NCI-H2107 treated with DMSO at 0.1 percent for 48 hours (cell line): ENCODE measurements at regions not wholly inside any gene's neighbourhood (a gene's known extent, or its start where the extent isn't known, plus 50 kb on each side); places are given as distances from the start of the nearest gene placed in this dataset.
"Not testable (repeated sequence)": the region's sequence is repeated elsewhere in the genome, so short reads cannot be mapped to it uniquely, and the experiment has no call there.

Experiments
- DNase-seq: peaks from one replicate; lab custom pipeline; 2025; ENCODE audit not compliant: unreplicated experiment; lab: John Stamatoyannopoulos, UW

DNA sequence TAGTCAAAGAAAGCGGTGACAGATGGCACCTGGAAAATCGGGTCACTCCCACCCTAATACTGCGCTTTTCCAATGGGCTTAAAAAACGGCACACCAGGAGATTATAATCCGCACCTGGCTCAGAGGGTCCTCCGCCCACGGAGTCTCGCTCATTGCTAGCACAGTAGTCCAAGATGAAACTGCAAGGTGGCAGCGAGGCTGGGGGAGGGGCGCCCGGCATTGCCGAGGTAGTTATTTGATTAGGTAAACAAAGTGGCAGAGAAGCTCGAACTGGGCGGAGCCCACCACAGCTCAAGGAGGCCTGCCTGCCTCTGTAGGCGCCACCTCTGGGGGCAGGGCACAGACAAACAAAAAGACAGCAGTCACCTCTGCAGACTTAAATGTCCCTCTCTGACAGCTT is 521.1 kb downstream of the ETNK1 start:
- not testable (repeated sequence) for DNase-seq

DNA sequence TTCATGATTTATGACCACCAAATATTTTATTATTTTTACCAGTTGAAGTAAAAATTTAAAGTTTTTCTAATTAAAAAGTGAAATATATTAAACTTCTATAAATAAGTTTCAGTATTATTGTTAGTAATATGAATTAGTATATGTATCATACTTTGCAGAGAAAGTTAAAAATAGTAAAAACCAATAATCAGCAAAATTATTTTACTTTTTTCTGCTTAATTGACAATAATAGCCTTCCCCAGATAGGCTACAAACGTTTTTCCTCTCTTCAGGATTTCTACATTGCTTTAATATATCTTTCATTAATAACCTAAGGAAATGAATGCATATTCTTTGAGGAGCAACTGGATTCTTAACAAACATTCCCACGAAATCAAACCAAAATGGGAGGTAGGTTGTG is 543.5 kb downstream of the ETNK1 start:
- DNase-seq = no peak

DNA sequence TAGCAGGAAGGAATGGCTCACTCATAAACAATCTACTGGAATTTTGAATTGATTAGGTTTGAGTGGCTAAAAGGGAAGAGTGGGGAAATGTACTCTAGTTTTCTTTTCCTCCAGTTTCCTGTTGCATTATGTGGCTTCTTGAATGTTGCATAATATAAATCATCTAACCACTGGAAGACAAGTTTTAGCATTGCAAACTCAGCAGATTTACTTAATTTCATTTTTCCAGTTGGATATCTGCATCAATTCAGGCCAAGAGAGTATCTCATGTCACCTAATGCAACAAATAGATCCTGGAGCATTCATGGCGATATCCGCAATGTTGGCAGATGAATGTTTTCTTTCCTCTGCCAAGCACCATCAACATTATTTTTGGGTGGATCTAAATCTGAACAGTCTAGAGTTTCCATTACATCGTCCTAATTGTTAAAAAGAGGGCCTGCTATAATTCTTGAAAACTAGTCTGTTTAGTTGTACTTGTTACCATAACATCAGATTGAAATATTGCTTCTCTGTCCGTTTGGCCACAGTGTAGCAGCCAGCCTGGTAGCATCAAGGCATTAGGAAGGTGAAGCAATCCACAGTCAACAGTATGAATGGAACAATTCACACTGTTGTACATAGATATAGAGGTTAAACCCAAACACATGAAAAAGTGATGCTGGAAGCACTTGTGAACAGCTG is 544.2 kb downstream of the ETNK1 start:
- no peak for DNase-seq

DNA sequence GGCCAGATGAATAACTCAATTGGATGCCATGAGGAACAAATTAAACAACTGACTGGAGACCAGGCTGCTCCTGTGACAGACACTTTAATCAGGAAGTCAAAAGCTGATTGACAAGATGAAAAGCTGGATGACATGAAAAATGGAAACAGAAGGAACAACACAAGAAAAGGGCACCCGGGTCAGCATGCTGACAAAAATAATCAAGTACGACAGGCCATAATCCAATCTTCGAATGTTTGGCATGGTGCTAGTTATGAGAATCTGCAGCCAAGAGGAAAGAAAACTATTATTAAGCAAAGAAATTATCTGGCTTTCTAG is 544.7 kb downstream of the ETNK1 start:
- DNase-seq = no peak

DNA sequence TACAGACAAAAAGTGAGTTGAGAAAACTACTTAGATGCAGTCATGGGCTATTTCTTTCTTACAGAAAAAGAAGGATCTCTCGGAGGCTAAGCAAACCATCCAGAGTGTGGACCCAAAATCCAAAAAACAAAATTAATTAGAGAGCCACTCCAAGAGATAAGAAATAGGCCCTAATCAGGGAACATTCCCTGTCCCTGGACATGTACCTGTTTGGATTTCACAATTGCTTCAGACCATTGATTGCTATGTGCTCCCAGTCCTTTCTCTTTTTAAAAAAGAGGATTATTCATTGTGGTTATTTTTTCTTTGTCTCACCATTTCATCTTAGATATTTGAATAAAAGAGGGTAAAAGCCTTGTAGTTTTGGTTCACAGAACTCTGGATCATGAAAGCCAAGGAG is 549.9 kb downstream of the ETNK1 start:
- no peak for DNase-seq

DNA sequence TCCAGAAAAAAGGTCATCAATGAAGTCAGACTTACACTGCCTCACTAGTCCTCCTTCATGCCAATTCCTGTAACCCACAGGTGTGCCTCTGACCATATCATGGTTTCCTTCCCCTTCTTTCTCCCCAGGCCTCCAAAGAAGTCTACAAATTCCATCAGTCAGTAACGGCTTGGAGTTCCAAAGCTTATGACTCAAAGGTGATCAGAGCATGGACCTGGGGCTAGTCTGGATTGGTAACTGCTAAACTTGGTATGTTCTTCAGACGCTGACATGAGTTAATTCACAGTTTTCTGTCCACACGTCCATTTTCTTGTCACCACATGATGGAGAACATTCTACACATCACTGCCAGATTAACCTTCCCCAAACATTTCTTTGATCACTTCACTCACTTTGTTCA is 560.4 kb downstream of the ETNK1 start:
- DNase-seq = no peak

DNA sequence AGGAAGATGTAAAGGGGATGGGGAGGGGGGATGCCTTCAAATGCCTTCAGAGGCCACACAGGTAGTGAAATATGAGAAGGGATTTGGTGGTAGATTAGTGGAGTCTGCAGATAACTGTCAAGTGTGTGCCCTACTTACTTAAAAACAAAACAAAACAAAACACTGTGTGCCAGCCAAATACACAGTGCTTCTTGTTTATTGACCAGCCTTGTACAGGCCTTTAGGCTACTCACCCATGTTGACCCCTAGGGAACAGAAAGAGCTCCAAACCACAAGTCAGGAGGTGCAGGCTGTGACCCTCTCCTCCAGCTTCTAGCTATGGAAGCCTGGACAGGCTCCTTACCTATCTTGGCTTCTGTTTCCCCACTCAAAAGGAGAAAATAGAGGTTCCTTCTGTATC is 562.0 kb downstream of the ETNK1 start:
- DNase-seq = no peak

DNA sequence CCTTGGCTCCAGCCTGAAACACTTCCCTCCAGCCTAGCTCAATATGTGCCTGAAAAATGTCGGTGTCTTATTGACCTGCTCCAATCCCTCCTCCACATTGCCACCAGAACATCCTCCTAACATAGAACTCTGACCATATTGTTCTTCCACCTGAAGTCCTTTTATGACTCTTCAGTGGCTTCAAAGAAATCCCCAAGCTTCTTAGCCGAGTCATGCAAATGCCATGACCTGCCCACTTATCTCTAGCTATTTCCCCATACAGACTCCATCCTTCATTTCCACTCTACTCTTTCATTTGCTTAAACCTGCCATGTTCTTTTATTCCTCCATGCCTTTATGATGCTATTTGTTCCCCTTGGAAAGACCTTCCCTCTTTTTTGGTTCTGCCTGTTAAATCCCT is 568.6 kb downstream of the ETNK1 start:
- no peak for DNase-seq

DNA sequence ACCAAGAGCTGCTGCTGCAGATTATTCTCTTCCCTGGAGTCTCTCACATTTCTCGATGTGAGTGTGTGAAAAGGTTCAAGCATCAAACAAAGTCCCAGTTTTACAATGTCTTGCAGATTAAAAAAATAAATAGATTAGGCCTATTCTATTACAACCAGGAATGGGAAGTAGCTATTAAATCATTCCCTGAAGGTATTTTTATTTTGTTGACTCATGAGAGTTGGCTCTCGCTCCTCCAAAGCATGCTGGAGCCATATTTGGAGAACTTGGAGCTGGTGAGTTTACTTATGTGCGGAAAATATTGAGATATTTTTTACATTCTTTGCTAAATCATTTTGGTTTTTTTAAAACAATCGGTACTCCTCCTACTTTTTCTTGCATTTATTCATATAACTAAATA is 572.3 kb downstream of the ETNK1 start:
- DNase-seq = no peak

DNA sequence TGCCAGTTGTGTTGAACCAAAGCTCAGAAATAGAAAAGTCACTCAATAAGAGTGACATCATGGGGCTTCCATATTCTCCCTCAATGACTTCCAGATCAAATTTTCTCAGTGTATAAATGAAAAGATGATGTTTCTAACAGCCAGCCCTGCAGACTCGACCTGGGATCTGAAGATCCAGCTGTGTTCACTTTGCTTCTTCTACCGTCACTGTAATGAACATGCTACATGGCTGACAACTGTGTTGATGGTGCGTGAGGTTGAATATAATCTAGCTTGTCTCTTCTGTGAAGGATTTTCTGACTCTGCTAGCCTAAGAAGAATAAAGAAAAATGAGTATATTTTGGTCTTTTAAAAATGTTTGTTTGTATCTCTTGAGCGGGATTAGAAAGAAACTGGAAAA is 577.8 kb downstream of the ETNK1 start:
- DNase-seq = no peak

DNA sequence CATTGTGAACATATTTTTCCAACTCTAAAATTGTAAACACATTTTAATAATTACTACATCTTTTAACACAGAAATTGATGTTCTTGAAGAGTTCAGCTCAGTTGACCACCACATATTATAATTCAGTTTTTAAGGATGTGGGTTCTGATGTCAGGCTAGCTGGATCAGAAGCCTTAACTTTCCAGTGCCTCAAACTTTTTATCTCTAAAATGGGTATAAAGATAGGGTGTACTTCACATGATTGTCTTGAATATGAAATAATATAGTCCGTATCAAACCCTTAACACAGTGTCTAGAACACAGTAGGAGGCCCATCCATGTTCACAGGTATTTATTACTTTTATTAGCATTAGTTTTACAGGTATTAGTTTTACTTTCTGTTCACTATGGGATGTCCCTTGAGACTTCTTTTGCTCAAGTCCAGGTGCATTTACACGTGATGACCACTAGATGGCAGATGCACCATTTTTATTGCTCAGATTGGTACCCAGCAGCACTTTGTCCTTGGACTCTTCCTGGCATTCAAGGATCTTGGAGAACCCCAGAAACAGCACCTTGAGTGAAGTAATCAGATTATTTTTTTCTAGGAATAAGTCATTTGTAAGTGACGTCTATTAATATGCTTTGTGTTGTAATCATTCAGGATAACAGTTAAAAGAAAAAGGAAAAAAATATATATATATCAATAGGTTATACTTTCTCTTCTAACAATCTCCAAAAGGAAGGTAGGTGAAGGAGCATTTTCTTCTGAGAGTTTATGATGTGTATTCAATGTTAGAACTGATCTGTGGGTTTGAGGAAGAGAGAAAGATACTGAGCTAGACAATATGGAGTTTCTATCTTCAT is 580.2 kb downstream of the ETNK1 start:
- peak; percentile 67 for DNase-seq

DNA sequence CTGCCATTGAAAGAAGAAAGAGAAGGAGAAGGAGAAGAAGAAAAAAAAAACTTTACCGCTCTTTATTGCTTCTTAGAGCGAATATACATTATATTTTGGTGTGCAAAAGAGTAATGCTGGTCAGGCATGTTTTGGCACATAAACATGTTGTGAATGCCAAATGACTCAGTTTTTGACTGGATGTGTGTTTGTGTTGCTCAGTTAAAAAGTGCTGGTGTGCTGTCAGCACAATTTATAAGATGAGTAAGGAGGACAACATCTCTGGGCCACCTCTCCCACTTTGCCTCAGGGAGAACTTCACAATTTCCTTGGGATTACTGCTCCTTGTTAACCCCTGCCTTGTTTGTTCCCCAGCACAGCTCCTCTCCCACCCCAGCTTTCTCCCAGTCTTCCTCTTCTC is 584.8 kb downstream of the ETNK1 start:
- no peak for DNase-seq

DNA sequence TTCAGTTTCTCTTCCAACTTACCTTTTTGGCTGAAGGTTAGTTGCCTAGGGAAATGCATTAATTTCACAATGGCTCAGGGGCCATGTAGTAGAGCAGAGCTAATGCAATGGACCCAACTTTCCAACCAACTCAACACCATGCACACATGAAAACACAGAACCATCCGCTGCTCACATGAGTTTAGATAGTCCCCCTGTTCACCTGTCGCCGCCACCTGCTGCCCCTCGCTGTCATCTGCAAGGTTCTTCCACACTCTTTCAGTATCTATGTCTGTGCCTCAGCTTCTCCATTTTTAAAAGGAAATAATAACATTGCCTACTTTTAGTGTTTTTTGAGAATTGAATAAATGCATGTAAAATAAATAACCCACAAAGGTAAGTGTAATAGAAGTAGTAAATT is 585.6 kb downstream of the ETNK1 start:
- no peak for DNase-seq

DNA sequence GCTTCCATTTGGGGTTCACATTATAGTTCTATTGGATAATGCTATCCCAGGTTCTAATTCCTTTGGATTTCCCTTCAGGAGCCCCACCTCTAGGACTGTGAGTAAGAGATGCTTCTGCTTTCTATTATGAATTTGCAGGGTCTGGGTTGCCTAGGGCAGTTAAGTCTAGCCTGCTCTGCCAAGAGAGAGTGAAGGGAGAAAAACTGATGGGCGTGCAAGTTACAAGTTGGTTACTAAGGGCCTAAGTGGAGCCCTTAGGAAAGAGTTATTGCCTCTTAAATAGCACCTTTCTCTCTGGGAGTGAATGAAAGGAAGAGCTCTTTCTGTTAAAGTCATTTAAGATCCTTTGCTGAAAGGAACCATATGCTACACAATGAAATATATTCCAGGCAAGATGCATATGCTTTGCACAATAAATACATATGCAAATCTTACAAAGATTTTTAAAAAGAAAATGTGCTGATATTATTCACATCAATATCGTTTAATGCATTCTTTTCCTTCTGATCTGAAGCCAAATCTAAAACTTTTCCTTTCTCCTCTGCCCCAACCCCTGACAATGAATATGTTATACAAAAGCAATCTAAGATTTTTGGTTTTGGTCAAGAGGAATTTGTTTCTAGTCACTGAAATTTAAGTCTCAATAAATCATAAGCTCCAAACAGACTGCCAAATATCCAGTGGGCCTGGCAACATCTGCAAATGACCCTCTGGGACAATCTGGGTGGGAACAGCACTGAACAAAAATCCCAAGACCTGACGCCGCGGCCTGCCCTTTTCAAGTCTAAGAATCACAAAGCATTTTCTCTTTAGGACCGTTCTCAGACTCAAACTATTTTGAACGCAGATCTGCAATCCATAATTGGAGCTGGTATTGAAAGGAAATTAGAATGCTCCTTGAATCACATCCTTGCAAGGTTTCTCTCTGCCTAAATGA is 586.7 kb downstream of the ETNK1 start:
- DNase-seq = no peak

DNA sequence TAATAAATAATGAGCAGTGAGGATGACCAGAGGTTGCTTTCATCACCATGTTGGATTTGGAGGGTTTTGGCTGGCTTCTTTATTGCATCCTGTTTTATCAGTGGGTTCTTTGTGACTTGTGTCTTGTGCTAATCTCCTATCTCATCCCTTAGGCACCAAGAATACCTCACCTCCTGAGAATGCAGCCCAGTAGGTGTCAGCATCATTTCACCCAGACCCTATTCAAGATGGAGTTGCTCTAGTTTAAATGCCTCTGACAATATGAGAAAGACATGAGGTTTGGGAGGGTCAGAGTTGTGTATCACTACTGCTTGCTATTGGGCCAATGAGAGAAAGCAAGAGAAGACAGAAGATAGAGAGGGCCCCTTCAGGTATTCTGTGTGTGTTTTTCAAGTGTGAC is 592.2 kb downstream of the ETNK1 start:
- DNase-seq = no peak

DNA sequence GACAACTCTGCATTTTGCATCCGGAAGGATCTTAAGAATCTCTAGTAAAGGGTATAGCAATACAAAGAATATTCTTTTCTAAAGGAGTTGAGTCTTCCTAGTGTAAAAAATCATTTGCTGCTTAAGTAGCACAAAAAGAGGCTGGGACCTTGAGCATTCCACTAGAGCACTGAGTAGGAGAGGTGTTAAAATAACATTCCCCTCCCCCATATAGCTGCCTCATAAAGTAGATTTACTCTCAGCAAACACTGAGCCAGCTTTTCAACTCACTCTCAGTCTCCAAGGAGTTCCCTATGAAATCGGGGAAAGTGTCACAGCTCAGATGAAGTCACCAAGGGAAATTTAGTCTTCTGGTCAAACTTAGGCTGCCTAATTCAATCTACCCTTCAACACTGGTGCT is 592.7 kb downstream of the ETNK1 start:
- no peak for DNase-seq

DNA sequence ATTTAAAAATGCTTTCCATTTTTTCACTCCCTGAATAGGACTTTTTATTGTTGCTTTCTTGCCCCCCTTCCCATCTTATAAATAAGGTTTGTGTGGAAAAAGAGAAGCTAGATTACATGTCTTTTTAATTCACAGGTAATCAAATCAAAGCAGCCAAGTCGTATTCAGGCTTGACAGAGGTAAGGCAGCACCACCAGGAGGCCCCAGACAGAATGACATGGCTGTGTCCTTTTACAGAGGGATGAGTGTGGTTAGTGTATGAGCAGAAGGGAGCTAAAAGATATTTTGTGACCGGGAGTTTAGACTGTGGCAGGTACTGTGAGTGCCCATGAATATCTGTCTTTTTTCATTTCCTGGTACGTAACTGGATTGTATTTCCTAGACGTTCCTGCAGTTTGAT is 596.1 kb downstream of the ETNK1 start:
- no peak for DNase-seq

DNA sequence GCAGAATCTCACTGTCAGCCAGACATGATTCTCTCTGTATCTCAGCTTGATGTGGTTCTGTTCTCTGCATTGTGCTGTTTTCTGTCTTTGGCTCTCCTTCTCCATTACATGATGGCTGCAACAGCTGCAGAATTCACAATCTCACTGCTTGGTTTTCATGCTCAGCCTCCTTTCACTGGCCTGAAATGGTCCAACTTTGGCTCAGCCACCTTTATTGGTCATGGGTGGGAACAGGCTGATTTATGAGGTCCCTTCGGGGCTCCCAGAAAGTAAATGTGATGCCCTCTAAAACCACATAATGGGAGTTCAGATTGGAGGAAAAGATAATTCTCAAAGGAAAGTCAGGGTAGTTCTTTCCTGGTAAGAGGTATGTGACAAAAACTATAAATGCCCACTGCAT is 597.0 kb downstream of the ETNK1 start:
- no peak for DNase-seq

DNA sequence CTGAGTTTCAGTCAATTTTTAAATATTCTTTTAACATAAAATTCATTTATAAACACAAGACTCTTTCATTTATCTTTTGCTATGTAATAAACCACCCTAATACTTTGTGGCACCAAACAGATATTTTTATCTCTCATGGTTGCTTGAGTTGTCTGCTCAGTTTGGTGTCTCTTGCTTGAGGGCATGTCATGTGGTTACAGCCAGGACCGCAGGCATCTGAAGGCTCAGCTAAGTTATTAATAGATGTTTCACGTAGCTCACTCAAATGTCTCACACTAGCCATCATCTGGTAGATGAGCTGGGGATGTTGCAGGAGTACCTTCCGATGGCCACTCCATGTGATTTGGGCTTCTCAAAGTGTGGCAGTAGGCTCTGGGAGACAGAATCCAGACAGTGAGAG is 597.8 kb downstream of the ETNK1 start:
- DNase-seq = no peak

DNA sequence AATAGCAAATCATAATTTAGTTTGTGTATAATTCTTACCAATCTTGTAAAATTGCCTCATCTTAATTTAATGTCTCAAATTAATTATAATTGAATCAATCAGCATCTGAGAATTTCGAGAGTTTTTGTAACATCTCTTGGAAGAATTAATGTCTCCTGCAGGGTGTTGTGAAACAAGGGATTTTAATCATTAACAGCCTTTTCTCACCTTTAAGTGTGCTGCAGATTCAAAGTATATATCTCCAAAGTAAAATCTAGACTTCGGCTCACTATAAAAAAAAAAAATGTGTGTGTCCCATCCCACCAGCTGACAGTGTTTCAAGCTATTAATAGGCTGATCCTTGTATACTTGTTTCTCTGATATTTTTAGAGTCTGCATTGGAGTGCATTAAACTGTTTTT is 603.1 kb downstream of the ETNK1 start:
- DNase-seq = no peak

DNA sequence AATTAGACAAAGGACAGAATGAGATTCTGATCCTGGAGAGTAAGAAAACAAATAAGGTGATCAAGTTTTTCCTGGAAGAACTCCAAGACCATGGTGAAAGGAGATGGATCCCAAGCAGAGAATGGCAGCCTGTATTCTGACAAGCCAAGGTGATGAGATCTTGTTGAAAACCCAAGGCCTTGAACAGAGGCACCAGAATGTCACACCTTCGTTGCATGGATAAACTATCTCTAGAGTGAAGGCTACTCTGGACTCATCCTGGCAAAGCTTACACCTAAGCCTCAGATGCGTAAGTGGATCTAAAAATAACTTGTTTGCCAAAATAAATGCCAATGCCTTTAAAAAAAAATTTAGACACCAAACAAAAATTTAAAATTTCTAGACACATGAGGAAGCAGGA is 605.9 kb downstream of the ETNK1 start:
- no peak for DNase-seq
